ENCODE measurements at regions not wholly inside any gene's neighbourhood (a gene's known extent, or its start where the extent isn't known, plus 50 kb on each side); places are given as distances from the start of the nearest gene placed in this dataset.

GRCh38 chr9:116039893-116040292 is 113.7 kb upstream of the PAPPA start:
- intact Hi-C loops (cut with DNase I): no loop called here
- DNase-seq (no peak), ATAC-seq (no peak)

DNA sequence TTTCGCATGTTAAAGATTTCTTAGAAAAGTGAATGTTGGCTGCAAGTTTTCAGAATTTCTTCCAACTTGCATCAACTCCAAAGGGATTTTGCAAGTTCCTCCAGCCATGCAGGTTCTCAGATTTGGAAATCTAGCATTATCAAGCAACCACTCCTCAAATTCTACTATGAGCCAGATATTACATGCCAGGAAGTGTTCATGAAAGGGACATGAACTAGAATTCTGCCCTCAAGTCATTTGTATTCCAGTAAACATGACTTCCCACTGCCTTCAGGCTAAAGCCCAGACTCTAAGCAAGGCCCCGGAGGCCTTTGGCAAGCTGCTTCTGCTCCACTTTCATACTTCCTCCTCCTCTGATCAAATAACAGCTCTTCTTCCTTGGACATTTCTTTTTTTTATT is 111.3 kb upstream of the PAPPA start:
- ATAC-seq: no peak
- DNase-seq: no peak
- intact Hi-C loops (cut with DNase I): no loop called here

DNA sequence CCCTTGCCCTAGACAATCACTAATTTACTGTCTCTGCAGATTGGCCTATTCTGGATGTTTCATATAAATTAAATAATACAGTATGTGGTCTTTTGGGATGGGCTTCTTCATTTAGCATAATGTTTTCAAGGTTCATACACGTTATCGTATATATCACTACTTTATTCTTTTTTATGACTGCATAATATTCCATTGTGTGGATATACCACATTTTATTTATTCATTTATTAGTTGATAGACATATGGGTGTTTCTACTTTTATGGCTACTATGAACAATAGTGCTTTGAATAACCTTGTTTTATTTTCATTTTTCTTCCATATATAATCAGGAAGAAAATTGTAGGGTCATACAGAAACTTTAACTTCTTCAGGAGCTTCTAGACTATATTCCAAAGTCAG is 108.5 kb upstream of the PAPPA start:
- intact Hi-C loops (cut with DNase I): no loop called here
- no peak for DNase-seq
- no peak for ATAC-seq

- DNase-seq (no peak), ATAC-seq (no peak)
- intact Hi-C loops (cut with DNase I): no loop called here
These were observed 105.5 kb upstream of the PAPPA start for GRCh38 chr9:116048081-116048480.

- intact Hi-C loops (cut with DNase I): no loop called here
- DNase-seq (no peak), ATAC-seq (no peak)
These were observed 104.1 kb upstream of the PAPPA start for GRCh38 chr9:116049456-116049855.

DNA sequence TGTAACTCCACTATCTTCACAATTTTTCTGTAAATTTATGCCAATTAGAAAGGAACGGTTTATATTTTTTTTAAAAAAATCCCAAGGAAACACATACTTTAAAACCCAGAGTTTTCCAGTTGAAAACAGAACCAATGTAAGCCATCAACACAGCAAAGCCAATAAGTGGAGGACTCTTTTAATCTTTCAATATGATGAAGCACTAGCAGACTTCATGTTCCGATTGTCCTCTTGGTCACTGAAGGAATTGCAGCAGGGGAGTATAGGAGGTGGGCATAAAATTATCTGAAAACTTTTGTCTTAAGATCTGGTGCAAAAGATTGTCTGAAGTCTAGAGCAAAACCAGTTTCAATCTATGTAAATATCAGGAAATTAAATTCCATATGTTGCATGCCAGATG is 102.1 kb upstream of the PAPPA start:
- no peak for DNase-seq
- intact Hi-C loops (cut with DNase I): no loop called here
- ATAC-seq: no peak

- DNase-seq (no peak), ATAC-seq (no peak)
- intact Hi-C loops (cut with DNase I): no loop called here
These were observed 98.1 kb upstream of the PAPPA start for GRCh38 chr9:116055536-116055935.

GRCh38 chr9:116057371-116057770 is 96.2 kb upstream of the PAPPA start:
- ATAC-seq: no peak
- intact Hi-C loops (cut with DNase I): no loop called here

GRCh38 chr9:116058421-116058820 is 95.2 kb upstream of the PAPPA start:
- no peak for DNase-seq
- ATAC-seq: no peak
- intact Hi-C loops (cut with DNase I): no loop called here

More at GRCh38 chr9:116057371-116057770, 96.2 kb upstream of the PAPPA start:
- no peak for DNase-seq

DNA sequence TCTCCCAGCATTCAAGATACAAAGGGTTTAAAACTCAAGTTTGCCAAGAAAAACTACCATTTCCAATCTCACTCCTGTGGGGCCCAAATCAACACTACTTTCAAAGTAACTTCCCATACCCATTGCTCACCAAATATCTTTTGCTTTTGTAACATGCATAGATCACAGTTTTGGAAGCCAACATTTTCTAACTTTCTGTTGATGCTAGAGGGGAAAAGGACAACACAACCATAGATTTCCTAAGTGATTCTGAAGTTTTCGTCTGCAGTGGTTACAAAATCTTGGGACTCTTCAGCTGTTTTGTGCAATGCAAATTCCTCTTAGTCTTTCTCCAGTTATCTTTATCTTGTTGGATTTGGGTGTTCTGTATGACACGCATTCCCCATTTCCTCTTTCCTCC is 94.1 kb upstream of the PAPPA start:
- no peak for ATAC-seq
- intact Hi-C loops (cut with DNase I): no loop called here

DNA sequence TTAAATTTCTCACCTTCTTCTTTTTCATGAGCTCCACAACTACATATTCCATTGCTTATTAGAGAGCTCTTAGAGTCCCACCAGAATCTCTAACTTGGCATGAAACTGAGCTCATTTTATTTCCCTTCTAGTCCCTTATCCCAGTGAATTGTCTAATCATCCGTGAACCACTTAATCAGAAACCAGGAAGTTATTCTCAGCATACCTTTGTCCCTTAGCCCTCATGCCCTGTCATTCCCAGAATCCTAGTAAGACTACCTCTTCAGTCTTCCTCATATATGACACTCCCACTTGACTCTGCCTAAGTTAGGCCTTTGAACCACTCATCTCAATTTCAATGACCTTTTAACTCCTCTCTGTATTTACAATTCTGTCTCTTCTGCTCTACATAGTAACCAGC is 93.0 kb upstream of the PAPPA start:
- DNase-seq: no peak
- no peak for ATAC-seq
- intact Hi-C loops (cut with DNase I): no loop called here

More for the DNA sequence above, 94.1 kb upstream of the PAPPA start:
- DNase-seq: no peak

DNA sequence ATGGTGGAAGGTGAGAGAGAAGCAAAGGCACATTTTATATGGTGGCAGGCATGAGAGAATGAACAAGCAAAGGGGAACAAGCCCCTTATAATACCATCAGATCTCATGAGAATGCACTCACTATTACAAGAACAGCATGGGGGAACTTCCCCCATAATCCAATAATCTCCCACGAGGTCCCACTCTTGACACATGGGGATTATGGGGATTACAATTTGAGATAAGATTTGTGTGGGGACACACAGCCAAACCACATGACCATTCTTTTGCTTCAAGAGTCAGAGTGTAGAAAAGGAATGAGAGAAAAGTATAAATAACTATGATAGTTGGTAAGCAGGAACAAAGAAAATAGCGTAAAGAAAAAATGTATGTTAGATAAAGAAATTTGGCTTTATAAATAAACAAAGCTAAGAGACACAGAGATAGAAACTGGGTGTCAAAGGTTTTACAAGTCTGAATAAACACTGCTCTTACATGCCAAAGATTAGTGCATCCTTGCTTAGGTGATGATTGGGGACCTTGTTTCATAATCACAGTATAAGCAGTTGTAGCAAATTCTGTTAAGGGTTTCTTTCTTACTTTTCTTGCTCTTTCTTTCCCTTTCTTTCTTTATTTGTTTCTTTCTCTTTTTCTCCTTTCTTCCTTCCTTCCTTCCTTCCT is 91.9 kb upstream of the PAPPA start:
- intact Hi-C loops (cut with DNase I): no loop called here
- DNase-seq: no peak
- no peak for ATAC-seq

- DNase-seq (no peak), ATAC-seq (no peak)
- intact Hi-C loops (cut with DNase I): no loop called here
These were observed 91.4 kb upstream of the PAPPA start for GRCh38 chr9:116062206-116062550.

- intact Hi-C loops (cut with DNase I): no loop called here
- DNase-seq: no peak
- no peak for ATAC-seq
These were observed 88.6 kb upstream of the PAPPA start for GRCh38 chr9:116064970-116065369.

DNA sequence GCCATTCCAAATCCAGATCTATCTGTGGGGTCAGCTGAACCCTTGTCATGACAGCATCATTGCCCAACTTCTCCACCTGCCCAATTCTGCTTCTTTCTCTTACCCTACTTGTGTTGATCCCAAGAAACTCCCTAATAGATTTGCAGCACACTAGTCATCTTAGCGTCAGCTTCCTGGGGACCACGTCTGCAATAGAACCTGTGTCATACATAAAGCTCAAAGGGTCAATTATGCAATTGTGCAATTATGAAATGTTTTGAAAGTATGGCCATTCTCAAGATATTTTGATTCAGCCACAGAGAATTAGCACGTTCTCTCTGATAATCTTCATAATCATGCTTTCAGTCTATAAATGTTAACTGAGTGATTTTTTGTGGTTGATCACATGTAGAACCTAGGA is 87.4 kb upstream of the PAPPA start:
- intact Hi-C loops (cut with DNase I): no loop called here
- no peak for ATAC-seq
- no peak for DNase-seq

DNA sequence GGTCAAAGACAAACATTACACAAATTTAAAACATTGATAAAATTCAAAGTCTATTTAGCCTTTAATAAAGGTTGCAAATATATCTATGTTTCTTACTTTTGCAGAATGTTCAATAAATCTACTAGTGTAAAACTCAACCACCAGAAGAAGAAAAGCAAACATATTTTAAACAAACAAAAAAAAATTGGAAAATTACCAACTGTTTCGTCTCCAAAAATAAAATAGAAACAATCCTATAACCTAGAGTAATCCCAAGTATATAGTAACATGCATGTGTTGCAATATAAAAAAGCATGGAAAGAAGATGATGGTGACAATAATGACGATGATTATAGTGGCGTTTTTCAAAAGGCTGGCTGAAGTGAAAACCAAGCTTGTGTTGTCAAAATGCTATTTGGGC is 86.0 kb upstream of the PAPPA start:
- DNase-seq: no peak
- intact Hi-C loops (cut with DNase I): no loop called here
- ATAC-seq: no peak

DNA sequence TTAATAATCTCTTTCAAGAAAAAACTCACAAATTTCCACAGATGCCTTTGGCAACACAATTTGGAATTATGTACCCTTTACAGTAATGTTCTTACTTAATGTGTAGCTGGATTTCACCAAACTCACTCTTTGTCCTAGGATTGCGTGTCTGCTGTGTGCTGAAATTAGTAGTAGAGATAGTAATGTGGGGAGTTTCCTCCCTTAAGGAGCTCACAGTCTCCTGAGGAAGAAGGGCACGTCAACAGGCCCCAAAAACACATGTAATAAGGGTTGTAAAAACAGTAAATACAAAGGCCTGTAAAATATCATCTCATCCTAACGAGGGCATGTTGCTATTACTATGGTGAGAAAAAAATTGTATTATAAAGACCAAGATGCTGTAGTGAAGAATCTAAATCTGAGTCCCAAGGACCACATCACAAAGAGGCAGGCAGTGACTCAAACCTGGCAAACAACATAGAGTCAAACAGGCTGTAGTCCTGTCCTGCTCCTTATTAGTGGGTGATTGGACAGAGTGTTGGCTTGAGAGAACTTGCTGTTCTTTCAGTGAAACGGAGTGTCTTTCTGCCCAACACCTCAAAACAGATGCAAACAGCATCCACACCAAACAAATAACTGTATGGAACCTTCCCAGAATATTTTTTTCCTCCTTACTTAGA is 83.2 kb upstream of the PAPPA start:
- DNase-seq (no peak), ATAC-seq (peak in 1 of 2 donors; percentile 26)
- intact Hi-C loops (cut with DNase I): no loop called here

DNA sequence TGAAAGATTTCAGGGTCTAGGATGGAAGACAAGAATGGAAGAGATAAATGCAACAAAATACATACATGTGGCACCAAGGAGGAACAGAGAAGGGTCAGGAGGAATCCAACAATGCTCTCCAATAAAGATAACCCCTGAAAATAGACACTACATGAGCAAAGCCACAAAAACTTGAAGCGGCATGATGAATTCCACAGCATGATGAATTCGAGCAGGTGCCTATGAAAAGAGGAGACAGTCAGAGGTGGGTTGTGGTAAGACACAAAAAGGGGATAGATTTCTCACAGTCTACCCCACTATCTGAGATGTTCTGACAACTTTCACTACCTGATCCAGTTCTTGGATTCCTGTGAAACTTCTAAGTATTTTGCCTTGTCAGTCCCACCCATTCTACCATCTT is 81.5 kb upstream of the PAPPA start:
- no peak for ATAC-seq
- intact Hi-C loops (cut with DNase I): no loop called here
- no peak for DNase-seq

GRCh38 chr9:116073826-116074225 is 79.8 kb upstream of the PAPPA start:
- no peak for DNase-seq
- ATAC-seq: no peak
- intact Hi-C loops (cut with DNase I): no loop called here

DNA sequence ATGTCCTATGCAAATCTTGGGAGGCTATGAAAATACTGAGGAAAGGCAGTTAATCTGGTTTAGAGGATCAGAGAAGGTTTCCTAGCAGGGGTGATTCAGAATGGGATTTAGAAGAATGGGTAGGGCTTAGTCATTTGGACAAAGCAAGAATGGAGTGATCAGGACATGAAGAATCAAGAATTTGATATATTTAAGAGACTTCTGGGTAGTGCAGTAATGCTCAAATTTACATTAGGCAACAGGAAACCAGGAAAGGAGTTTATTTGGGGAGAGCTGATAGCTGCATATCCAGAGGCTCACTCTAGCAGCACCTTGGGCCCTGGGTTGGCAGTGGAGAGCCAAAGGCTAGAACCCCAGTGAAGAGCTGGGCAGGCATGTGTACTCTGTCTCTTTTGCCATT is 78.9 kb upstream of the PAPPA start:
- DNase-seq (no peak), ATAC-seq (no peak)
- intact Hi-C loops (cut with DNase I): no loop called here

GRCh38 chr9:116075191-116075590 is 78.4 kb upstream of the PAPPA start:
- intact Hi-C loops (cut with DNase I): no loop called here
- ATAC-seq (no peak), DNase-seq (no peak)

DNA sequence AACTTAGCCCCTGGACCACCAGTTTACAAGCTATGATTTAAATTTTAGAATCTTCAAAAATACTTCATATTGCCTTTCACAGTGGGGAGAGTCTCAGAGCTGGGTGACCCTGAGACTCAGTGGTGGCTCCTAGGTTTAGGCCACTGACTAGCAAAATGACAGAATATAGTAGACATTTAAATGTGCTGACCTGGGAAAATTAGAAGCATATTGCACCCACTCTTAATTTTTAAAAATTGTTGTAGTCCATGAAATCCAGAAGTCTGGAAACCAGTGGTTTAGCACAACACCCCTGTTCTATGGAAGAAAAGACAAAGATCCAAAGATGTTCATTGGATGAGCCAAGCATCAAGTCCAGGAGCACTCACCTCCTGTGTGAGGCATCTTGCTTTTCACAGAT is 75.0 kb upstream of the PAPPA start:
- ATAC-seq: no peak
- DNase-seq: no peak
- intact Hi-C loops (cut with DNase I): no loop called here

Measured in left cardiac atrium (tissue), 4 donors.